ENCODE measurements at regions not wholly inside any gene's neighbourhood (a gene's known extent, or its start where the extent isn't known, plus 50 kb on each side); places are given as distances from the start of the nearest gene placed in this dataset.
A peak's percentile ranks its signal among the peaks of the same experiment; 100 is the strongest.
"Not testable (repeated sequence)": the region's sequence is repeated elsewhere in the genome, so short reads cannot be mapped to it uniquely, and the experiment has no call there.

DNA sequence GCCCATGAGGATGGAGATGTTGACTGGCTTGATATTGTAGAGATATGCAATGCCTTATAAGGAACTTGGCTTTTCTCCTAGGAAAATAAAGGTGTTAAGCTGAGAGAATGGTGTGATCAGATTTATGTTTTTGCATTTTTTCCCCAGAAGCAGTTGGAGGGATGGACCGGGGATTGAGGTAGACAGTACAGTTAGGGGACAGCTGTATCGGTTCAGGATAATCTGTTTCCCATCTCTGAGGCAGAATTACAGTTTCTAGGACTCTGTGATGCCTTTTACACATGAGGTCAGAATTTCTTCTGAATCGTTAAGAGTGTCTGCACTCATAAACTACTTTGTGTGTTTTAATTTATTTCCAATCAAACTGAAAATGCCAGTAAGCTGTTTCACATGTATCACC lies 261.5 kb downstream of the CYRIA start:
- DNase-seq (ENCODE audit: low spot score) (no peak), ATAC-seq (no peak)
- intact Hi-C loops (cut with DNase I), result no loop called here

DNA sequence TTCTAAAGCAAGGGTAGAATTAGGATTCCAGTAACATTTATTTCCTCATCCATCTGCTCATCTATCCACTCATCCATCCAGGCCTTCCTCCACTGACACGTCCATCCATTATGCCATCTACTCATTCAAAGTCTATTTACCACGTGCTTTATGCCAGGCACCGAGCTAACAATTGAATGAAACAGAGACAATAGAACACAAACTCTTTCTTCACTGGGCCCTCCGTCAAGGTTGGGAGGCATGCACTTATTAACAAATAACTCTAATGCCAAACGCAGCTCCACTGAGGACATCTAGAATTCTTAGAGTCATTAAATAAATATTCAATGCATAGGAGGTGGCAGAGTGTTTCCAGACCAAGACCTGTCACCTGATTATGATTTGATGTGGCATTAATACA lies 262.7 kb downstream of the CYRIA start:
- DNase-seq (ENCODE audit: low spot score), result no peak
- no peak for ATAC-seq
- intact Hi-C loops (cut with DNase I), result no loop called here

DNA sequence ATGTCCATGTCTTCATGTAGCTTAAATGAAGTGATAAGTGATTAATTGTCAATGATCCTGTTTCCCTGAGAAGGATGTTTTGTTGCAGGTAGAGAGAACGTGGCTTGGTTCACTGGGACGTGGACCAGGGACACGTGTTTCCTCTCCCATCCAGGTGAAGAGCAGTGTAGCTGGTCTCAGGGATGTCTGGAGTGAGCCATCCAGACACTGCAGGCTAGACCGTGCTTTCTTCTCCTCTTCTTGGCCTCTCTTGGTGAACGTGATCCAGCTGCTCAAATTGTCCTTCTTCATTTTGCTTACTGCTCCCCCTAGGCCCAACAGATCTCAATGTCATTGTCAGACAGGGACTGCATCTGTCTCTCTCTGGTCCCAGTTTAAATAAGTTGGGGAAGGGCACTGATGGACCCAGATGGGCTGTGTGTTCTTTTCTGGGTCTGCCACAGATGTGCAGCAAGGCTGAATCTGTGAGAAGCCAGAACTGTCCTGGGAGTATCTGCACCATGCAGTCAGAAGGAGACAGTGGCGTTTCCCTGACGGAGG lies 263.8 kb downstream of the CYRIA start:
- ATAC-seq, result no peak
- no peak for DNase-seq (ENCODE audit: low spot score)
- intact Hi-C loops (cut with DNase I), result no loop called here

DNA sequence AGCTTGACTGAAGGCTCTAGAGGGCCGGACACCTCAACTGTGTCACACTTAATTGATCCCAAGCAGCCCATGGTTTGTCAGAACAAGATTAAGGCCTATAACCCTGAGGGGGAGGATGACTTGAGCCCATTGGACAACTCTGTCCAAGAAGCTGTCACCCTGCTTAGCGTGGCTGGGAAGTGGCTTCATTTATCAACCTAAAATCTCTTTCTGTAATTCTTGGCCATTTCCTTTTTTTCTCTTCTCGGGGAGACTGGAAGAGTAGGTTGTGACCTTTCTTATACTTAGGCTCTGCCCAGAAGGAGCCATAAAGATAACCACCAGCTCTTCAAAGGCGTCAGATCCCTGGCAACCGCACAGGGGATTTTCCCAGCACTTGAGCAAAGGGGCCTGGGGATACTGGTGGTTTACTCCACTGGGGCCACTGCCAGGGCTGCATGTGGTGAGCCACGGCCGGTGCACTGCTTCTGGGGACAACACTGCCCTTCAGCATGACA lies 265.5 kb downstream of the CYRIA start:
- intact Hi-C loops (cut with DNase I), result no loop called here
- no peak for DNase-seq (ENCODE audit: low spot score)
- no peak for ATAC-seq

DNA sequence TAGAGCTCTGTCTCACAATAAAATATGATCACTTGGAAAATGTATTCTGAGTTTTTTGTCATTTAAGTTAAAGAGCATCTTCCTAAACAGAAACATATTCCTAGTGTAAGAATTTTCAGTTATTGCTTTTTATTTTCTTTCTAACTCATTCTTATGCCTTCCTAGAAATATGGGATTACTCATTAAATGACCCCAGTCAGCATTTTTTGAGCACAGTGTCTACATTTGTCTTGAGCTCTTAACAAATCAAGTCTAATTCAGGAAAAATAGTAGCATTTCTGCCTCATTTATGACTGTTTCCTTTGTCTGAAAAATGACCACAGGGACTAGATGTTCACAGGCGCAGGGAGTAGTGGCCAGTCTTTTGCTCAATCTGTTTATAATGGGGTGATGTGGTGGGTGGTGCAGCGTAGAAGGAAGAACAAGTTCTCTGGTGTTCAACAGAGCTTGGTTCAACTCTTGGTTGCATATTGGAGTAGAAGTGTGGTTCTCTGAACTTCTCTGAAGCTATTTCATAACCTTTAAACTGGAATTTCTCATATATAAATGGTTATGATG lies 267.1 kb downstream of the CYRIA start:
- peak; percentile 75 for ATAC-seq

DNA sequence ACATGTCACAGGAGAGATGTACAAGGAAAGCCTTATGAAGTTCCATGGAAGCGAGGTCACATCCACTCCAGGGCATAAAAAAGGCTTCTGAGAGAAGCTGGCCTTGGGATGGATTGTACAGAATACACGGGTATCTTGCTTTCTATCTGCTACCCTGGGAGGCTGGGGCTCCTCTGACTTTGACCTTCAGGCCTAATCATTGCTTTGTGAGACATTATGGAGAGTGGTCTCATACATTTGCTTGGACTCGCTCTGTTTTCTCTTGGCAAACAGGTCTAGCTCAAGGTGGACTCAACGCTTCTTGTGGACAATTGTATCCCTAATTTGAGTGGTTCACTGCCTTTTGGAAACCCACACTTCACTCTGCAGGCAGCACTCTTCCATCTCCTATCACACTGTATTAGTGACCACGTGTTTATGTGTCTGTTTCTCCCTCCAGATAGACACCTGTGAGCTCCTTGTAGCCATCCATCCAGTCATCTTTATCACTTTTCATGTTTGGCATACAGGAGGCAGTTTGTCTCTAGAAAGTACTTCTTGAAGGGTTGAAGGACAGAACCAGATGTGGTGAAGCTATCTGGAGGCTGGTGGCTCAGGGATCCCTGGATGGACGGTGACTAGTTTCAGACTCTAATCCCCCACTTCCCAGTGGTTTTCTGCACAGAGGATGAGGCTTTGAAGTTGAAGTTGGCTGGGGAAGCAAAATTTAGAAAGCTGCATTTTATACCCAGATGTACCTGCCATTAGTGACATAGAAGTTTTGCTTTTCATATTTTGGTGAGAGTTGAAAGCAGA lies 267.8 kb downstream of the CYRIA start:
- no peak for ATAC-seq
- intact Hi-C loops (cut with DNase I), result no loop called here
- no peak for DNase-seq (ENCODE audit: low spot score)

More for the DNA sequence above, 267.1 kb downstream of the CYRIA start:
- intact Hi-C loops (cut with DNase I), result no loop called here
- no peak for DNase-seq (ENCODE audit: low spot score)

DNA sequence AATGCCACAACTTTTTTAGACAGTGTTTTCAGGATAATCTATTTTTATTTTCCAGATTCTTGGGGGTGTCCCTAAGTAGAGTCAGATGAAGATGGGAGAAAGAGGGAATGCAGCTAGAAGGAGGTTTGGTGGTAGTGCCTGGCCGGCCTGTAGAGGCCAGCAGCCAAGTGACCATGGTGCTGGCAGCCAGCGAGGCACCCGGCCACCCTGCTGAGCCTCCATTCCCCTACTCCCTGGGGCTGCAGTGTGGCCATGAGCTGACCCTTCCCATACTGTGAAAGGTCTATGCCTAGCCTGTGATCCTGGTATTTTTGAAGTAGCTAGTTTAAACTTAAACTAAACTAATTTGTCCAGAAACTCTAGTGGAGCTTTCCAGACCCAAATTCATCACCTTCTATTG lies 268.6 kb downstream of the CYRIA start:
- ATAC-seq (no peak), DNase-seq (ENCODE audit: low spot score) (no peak)
- intact Hi-C loops (cut with DNase I), result no loop called here

DNA sequence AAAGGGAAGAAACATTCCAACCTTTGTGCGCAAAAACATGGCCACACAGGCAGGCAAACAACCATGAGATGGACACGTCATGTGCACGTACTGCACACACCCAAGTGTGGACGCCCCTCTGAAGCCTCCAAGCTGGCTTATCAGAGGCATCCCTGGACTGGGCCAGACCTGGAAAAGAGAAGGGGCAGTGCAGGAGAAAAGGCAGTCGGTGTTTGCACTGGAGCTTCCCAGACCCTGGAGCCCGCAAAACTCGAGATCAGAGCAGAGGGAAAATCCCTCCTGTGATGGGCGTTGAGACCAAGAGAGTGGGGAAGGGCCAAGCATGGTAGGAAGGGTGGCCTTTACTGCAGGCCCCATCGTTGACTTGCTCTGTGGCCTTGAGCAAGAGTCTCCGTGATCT lies 269.5 kb downstream of the CYRIA start:
- ATAC-seq, result no peak
- intact Hi-C loops (cut with DNase I), result no loop called here
- no peak for DNase-seq (ENCODE audit: low spot score)

DNA sequence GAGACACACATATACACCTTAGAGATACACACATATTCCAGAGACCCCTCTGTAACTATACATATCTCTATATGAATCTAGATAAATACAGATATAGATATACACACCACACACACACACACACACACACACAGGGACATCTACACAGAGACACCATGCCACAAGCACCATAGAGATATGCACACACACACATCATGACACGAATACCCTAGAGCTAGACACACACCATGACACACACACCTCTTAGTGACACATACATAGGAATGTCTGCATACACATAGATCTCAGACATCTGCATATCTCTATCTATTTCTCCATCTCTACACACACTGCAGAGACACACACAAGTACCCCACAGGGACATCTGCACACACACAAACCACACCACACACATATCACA lies 270.0 kb downstream of the CYRIA start:
- DNase-seq (ENCODE audit: low spot score) (no peak), ATAC-seq (no peak)
- intact Hi-C loops (cut with DNase I), result no loop called here

DNA sequence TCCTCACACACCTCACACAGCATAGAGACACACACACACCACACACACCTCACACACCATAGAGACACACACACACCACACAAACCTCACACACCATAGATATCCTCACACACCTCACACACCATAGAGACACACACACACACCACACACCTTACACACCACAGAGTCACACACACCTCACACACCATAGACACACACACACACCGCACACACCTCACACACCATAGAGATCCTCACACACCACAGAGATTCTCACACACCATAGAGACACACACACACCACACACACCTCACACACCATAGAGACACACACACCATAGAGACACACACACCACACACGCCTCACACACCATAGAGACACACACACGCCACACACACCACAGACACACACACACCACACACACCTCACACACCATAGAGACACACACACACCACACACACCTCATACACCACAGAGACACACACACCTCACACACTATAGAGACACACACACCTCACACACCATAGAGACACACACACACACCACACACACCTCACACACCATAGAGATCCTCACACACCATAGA lies 270.6 kb downstream of the CYRIA start:
- ATAC-seq (no peak), DNase-seq (ENCODE audit: low spot score) (no peak)
- intact Hi-C loops (cut with DNase I), result no loop called here

DNA sequence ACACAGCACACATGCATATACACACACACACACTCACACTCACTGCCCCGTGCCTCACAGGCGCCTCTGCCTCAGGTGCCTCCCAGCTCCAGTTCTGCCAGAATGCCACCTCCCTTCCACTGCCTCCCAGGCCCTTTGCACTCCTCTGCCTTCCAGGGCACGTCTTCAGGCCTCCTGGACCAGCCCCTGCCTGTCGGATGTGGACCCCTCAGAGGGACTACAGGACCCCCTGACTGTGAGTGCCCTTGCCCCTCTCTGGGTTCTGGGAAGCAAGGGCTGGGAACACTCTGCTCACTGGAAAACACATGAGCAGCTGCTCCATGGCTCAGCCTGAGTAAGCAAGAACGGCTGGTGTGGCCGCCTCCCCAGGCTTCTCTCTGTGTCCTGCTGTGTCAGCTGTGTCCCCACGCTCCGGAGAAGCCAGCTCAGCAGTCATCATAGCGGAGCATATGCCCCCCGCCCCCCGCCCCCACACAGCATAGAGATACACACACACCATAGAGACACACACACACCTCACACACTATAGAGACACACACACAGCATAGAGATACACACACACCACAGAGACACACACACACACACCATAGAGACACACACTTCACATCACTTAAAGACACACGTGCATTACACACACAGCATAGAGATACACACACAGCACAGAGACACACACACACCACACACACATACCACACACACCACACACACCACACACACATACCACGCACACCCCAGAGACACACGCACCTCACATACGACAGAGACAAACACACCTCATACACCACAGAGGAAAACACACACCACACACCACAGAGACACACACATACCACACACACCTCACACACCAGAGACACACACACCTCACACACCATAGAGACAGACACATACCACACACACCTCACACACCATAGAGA lies 271.3 kb downstream of the CYRIA start:
- DNase-seq (ENCODE audit: low spot score) (no peak), ATAC-seq (peak; percentile 41)
- intact Hi-C loops (cut with DNase I), result no loop called here

DNA sequence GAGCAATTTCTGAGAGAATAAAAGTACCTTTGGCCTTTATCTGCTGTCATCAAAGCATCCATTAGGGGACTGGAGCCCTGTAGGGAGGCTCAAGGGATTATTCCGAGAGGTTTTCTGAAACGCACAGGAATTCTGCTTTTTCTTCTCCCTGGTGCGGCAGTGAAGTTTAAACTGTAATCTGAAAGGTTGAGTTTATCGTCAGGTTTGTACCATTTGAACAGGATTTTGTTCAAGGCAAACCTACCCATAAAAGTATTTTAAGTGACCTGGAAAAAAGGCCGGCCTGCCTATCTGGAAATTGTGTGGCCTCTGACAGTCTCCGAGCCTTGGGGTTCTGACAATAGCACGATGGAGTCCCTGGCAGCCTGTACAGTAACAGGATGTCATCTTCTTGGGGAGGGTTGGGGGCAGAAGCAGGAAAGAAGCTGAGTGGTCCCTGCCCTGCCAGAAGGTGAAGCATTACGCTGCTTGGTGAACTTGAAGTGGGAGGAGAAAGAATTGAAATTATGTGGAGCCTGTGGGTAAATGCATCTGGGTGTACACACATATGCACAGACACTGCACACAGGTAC lies 272.0 kb downstream of the CYRIA start:
- ATAC-seq (no peak), DNase-seq (ENCODE audit: low spot score) (no peak)
- intact Hi-C loops (cut with DNase I), result no loop called here

DNA sequence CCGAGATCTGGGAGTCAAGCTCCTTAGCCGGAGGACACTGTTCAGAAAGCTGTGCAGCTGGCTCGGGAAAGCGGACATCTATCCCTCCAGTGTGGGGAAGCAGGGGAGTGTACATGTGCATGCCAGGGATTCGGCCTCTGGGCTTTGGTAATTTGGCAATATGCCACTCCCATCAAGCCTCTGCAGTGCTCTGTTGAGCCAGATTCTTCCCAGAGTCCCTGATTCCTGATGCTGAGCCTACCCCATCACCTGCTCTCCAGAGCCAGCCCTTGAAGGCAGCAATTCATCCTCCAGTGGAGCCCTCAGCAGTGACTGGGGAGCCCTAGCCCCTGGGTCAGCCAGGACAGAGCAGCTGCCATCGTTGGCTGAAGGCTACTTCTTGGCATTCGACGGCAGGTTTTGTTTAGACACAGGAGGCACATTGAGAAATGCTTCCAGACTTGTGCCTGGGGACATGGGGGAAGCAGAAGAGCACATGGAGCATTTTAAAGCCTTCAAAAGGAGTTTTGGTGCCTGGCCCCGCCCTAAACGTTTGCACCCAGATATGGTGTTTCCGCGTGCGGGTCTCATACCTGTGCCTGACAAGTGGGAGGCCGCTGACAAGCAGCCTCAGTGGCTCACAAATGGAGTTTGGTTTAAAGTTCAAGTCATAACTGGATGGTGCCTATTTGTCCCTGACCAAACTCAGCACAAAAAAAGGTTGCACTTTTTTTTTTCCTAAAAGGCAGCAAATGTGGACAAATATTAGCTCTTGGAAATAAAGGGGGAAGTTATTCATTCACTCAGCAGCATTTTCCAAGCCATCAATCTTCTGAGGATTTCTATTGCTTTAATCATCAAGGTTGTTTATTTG lies 272.8 kb downstream of the CYRIA start:
- intact Hi-C loops (cut with DNase I), result no loop called here
- no peak for ATAC-seq
- no peak for DNase-seq (ENCODE audit: low spot score)

DNA sequence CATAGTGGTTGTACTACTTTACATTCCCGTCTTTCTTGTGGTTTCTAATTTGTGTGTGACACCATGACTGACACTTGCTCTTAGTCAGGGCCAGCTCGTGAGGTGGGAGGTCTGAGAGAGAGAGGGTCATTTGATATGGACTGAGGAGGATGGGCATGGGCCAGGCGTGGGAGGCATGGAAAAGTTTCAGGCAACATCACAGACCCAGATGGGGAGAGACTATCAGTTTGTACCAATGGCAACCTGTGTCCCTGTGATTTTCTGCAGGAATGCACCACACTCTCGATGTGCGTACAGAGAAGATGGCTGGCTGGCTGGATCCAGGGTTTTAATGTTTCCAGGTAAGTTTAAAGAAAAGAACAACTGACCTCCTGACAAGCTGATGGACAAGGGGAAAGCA lies 273.6 kb downstream of the CYRIA start:
- DNase-seq (ENCODE audit: low spot score) (no peak), ATAC-seq (no peak)
- intact Hi-C loops (cut with DNase I), result no loop called here

DNA sequence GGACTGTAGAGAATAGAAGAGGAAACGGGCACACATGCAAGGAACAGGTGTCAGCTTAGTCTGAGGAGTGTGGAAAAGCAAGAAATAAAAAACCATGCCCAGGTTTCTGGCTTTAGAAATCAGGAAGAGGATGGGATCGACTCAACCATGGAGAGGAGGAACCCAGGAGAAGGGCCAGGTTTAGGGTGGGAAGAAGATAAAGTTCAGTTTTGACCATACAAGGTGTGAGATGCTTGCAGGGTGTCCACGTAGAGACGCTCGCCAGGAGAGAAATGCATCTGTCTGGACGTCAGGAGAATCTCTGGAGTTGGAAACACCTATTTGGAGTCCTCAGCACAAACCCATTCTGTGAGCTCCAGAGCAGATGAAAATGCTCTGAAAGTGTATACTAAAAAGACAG lies 275.1 kb downstream of the CYRIA start:
- DNase-seq (ENCODE audit: low spot score), result no peak
- intact Hi-C loops (cut with DNase I), result no loop called here
- ATAC-seq, result no peak

DNA sequence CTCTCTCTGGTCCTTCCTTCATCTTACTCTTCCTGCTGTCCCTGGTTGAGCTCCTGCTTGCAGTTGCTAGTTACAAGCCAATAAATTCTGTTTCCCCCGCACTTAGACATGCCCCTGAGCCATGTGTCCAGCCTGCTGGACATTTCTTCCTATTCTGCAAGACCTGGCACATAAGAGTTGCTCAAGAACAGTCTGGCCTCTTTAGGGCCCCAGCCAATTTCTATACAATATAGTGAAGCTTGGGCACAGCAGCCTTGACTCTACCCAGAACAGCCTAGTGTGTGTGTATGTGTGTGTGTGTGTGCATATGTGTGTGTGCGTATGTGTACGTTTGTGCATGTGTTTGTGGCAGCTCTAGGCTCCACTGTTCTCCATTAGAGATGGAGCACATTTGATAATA lies 276.0 kb downstream of the CYRIA start:
- intact Hi-C loops (cut with DNase I), result no loop called here
- DNase-seq (ENCODE audit: low spot score), result no peak
- ATAC-seq, result no peak

DNA sequence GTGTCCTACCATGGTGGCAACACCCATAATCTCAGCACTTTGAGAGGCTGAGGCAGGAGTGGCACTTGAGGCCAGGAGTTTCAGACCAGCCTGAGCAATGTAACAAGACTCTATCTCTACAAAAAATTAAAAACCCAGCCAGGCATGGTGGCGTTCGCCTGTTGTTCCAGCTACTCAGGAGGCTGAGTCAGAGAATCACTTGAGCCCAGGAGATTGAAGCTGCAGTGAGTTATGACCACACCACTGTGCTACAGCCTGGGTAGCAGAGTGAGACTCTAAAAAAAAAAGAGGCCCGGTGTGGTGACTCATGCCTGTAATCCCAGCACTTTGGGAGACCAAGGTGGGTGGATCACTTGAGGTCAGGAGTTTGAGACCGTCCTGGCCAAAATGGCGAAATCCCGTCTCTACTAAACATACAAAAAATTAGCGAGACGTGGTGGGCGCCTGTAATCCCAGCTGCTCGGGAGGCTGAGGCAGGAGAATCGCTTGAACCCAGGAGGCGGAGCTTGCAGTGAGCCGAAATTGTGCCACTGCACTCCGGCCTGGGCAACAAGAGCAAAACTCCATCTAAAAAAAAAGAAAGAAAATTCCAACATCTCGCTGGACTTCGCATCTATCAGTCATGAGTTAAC lies 277.3 kb downstream of the CYRIA start:
- ATAC-seq; DNase-seq (ENCODE audit: low spot score); intact Hi-C loops (cut with DNase I): not testable (repeated sequence)
